ENCODE measurements at regions not wholly inside any gene's neighbourhood (a gene's known extent, or its start where the extent isn't known, plus 50 kb on each side); places are given as distances from the start of the nearest gene placed in this dataset.

DNA sequence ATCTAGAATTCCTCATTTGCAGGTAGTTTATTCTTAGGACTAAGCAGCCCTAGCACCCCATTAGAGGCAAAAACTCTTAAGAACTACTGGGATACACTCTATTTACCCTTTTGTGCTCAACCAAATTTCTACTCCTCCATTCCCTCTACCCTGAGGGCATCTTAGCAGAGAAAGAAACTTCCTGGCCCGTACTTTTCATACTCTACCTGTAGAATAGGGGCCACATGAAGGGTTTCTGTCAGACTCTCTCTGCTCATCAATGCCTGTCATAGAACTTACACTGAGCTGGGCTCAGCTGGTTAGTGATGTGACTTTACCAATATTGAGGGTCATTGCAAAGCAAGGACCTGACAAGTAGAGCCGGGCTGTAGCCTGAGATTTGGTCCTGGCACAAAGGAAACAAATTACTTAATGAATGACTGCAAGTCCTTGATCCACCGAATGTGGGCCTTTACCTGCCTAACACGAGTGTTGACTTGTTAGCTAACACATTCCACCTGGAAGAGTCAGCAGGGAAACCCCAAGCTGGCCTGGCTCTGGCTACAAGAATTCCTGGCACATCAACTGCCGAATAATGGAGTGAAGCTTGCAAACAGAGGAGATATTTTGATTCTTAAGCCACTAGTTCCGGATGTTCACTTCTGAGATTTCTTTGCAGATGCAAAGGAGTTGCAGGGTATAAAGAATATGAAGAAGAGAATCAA is 280.5 kb upstream of the JAG1 start:
- DNase-seq (ENCODE audit: low spot score): no peak

DNA sequence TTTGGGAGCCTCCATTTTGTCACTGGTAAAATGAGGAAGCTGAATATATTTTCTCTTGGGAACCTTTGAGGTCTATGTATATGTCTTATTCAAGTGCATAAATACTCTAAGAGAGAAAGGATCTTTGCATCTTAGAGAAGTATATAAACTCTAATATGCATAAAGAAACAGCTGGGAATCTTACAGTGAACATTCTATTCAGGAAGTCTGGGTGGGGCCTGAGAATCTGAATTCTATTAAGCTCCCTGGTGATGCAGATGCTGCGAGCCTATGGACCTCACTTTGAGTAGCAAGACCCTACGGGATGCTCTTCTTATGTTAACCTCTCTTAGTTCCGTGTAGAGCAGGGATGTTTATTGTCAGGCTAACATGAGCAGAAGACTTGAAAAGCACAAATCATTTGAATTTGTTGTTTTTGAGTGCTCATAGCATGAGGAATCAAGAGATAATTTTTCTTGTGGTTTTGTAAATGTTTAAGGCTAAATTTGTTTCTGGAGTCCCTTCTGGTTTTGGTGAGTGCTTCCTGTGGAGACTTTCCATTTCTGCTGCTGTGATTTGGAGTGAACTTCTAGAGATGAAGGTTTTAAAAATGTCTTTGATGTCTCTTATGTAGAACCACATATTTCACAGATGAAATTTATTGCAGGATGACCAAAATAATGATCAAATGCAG is 281.2 kb upstream of the JAG1 start:
- no peak for DNase-seq (ENCODE audit: low spot score)

DNA sequence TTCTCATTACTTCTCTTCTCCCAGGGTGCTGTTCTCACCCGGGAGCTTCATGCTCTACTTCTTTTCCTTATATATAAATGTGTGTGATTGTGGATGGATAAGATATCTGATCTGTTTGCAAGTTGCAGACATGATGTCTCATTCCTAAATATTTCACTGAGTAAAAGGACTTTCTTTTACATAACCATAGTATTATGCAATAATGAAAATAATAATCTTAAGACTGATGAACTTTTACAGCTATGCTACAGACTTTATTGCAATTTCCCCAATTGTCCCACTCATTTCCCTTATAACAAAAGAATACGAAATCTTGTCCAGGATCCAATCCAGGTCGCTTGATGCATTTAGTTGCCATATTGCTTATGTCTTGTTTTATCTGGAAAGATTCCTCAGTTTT is 284.5 kb upstream of the JAG1 start:
- DNase-seq (ENCODE audit: low spot score): no peak

DNA sequence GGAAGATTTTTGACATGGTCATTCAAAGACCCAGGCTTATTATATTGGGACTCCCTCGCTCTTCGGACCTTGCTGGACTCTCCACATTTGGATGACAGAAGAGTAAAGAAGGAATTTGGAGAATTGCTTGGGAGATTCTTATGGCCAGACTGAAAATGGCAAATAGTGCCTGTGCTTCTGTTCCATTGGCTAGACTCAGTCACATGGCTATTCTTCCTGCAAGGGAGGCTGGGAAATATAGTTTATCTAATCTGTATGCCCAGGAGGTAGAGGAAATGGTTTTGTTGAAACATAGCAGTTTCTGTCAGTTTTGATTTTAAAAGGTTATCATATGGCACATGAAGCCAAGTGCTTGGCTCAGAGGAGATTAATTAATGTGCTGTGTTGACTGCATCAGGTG is 286.6 kb upstream of the JAG1 start:
- no peak for DNase-seq (ENCODE audit: low spot score)

DNA sequence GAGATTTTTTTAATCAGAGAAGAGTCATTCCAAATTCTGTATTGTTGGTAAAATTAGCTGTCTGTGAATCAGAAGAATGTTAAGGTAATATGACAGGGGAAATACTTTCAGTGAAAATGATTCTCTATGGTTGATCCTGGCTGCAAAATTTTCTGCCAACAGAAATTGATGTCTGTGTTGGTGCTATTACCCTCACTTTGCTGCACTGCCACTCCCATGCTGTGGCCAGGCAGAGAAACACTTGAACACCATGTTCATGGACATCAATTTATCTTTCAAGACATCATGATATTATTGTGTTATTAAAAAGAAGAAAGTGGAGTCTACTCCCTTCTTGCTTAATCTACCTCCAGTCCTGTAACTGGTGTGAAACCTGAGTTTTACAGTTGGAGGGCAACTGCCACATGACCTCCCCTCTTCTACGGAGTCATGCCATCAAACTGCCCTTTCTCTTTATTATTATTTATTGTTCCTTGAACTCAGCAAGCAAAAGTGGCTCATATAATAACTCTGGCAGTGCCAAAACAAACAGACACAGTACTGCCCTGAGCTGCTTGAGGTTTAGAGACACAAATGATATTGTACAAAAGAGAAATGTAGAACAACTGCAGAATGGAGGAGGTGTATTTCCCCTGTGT is 288.0 kb upstream of the JAG1 start:
- no peak for DNase-seq (ENCODE audit: low spot score)

DNA sequence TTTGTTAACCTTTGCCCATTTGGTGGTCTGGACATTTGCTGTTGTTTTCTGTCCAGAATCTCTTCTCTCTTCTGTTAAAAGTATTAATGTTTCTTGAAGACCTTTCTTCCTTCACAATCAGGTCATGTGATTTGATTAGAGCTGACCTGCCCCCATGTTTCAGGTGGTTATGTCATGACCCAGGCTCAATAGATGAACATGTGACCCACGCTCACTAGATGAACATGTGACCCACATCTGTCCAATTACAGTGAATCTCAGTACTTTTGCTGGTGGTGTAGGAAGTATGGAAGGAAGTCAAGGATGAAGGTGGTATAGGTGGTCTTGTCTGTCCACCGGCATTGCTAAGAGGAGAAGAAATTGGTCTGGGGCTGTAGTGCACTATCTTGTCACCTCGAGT is 289.1 kb upstream of the JAG1 start:
- DNase-seq (ENCODE audit: low spot score): no peak

DNA sequence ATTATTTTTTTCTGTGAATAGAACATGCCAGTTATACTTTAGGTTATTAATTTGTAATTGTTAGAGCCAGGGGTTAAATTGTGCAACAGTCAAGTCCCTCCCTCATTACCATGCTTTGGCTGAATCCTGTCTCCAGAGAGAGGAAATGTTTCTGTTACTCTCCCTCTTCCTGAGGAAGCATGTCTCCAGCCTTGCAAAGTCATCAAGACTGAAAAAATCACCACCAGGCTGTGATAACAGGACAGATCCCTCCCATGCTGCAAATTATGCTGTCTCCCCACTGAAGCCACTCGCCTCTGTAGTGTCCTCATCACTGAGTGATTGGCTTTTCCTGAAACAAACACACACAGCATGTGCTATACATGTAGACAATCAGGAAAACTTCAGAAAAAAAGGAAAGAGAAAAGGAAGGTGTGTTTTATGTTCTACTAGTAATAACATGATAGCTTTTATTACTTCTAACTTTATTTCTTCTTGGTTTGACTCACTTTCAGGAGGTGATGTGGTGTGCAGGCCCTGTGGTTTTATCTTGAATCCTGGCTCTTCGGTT is 290.0 kb upstream of the JAG1 start:
- DNase-seq (ENCODE audit: low spot score): no peak

DNA sequence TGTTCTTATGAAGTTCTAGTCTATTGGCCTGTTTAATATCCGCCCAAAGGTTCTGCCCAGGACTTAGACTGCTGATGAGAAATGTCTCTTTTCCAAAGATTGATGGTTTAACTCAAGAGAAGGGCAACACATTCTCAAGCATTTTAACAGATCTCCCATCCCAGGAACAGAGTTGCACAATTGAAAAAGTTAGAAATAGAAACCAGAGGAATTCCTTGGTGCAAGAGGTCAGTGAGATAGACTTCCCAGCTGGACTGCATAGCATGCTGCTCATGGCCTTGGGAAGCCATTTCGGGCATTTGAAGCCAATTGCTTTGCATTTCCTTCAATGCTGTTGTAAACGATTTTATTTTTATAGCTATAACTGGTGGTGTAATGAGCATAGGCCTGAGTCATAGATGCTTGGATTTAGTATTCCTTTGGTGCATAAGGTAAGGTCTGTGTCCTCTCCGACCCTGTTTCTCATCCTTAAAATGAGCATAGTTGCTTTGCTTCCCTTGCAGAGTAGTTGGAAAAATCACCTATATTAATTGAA is 292.2 kb upstream of the JAG1 start:
- no peak for DNase-seq (ENCODE audit: low spot score)

DNA sequence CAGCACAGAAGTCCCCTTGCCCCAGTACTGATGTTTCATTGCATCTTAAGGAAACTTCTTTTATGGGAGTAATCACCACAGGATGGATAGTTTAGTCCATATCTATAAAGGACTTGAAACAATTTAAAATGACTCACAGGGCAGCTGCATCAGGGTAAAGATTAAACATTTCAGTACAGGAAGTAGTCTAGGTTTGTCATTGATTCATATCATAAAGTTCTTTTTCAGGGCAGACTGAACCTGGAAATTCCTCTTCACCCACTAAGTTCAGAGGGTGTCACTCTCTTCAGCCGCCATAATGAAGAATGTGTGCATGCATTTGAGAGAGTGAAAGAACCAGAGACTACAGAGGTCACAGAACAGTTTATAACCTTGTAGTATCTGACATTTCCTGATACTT is 296.3 kb upstream of the JAG1 start:
- no peak for DNase-seq (ENCODE audit: low spot score)

DNA sequence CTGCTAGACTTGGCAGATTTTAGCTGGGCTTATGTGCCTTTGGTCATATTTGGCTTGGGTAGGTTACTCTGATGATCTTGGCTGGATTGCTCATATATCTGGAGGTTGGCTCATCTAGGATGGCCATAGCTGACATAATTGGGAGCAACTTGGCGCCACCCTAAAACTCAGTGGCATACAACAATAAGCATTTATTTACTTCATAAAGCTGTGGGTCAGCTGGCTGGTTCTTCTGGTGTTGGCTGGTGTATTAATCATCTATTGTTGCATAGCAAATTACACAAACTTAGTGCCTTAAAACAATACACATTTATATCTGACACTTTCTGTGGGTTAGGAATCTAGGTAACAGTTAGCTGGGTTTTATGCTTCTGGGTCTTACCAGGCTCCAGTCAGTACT is 297.3 kb upstream of the JAG1 start:
- no peak for DNase-seq (ENCODE audit: low spot score)

DNA sequence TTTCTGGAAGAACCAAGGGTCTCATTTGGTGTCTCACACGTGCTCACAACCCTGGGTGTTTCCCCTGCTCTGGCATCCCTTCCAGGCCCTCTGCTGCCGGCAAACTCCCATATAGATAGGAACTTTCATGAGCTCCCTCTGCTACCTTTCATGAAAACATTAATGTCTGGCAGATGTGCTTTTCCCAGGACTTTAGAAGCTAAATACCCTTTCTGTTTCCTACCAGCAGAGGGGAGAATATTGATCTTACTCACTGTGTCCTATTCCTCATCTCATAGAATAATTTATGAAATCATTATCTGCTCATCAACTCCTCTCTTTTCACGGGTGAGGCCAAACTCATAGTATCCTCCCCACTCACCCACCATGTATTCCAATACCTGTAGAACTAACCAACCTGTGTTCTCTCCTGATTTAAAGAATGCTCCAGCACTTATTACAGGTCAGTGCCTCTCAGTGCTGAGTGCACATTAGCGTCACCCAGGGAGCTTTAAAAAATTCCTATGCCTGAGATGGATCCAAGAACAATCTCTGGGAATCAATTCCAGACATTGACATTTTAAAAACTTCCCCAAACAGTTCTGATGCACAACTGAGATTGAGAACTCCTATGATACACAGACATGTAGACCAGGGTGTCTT is 298.5 kb upstream of the JAG1 start:
- DNase-seq (ENCODE audit: low spot score): no peak

DNA sequence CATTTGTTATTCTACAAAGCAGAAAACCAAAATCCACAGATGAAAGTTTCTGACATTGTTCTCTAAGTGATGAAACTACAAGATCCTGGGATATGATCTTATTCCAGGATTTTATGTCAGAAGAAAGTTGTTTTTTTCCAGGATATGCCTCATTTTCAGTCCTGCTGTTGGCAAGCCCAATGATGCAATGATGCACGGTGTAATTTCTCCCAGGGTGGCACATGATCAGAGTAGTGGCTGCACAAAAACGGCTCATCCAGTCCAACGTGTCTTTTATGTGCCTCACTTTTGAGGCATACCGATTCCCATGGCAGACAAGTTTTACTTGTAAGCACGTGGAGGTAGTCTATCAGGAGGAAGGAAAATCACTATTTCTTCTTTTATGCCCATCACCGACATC is 302.3 kb upstream of the JAG1 start:
- DNase-seq (ENCODE audit: low spot score): no peak

DNA sequence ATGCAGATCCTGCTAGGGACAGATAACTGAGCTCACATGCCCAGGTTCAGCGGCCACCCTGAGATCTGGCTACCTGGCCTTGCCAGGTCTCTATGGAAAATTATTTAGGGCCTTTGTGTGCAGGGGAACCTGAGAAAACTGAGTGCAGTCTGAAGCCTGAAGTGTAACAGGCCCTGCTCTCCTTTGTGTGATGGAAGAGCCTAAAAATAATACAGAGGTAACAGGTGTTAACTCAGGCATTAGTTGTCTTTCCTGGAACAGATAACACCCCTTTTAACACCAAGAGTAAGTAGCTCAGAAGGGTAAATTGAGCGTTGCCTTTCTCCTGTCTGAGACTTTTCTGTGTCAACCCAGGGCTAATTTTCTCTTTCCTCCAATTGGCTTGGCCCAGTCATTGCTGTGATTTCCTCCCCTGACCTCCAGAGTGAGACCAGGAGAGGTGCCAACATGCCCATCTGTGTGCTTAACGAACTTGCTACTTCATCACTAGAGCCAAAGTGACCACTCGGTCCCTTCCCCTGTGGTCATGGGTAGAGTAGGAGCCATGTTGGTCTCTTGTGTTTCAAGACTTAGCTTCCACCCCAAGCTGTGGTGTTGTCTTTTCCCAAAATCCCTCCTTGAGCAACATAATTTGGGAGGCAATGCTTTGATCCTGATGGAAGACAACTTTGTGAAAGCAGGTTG is 304.4 kb upstream of the JAG1 start:
- DNase-seq (ENCODE audit: low spot score): no peak

DNA sequence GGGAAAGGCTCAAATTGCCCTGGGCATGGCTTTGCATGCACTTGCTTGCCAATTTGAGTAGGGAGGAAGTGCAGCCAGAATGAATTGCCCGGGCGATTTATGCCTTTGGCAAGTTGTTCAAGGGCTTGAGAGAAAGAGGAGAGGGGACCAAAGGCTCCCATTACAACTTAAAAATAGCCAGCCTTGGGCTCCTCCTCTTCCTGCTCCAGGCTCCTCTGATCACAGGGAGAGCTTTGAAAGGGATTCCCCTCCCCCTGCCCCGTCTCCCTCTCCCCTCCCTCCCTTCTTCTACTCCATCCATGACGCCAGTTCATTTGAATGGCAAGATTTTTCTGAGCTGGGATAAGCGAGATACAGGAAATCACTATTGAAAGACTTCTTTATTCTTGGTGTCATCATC is 304.9 kb upstream of the JAG1 start:
- peak; percentile 89 for DNase-seq (ENCODE audit: low spot score)

DNA sequence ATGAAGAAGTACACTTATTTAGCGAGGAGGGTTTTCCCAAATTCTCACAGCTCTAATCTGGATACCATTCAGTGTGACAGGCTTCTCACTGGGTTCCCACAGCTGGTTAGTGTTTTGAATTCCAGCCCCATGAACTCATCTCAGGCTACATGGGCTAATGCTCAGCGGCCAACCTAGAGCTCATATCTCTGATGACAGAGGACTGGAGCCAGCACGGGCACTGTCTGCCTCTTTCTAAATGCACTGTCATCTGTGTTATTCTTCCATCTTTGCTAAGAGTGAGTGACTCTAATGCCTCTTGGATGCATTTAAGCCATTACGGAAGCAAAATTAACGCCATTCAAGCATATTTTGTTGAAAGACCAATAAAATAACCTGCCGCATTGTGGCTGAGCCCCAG is 308.9 kb upstream of the JAG1 start:
- DNase-seq (ENCODE audit: low spot score): no peak

DNA sequence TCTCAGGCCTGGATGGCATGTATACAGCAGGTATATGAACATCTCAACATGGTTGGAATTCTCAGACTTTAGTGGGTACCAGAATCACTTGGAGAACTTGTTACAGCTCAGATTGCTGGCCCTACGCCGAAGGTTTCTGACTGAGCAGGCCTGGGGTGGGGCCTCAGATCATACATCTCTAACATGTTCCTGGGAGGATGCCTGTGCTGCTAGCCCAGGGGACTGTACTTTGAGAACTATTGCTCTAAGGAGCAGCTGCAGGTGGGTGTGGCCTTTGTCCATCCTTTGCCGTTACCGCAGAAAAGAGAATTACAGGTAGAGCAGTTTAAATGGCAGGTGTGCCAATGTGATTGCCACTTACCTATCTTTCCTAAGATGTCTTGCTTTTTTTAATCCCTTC is 310.5 kb upstream of the JAG1 start:
- no peak for DNase-seq (ENCODE audit: low spot score)

DNA sequence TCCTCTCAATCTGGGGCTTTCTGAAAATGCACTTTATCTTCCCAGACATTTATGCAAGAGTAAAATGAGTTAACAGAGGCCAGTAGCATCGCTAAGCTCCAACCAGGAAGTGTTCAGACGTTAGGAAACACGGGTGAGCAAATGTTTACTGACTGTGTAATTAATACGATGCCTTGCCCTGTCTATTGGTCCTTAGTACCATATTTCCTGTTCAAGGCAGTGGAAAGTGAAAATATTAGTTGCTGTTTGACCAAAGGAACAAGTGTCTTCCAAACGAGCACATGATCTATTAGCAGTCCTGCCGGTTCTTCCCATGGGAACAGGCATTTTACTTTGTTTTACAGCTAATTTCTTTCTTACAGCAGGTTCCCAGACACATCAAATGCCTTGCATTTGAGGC is 311.1 kb upstream of the JAG1 start:
- peak; percentile 28 for DNase-seq (ENCODE audit: low spot score)

DNA sequence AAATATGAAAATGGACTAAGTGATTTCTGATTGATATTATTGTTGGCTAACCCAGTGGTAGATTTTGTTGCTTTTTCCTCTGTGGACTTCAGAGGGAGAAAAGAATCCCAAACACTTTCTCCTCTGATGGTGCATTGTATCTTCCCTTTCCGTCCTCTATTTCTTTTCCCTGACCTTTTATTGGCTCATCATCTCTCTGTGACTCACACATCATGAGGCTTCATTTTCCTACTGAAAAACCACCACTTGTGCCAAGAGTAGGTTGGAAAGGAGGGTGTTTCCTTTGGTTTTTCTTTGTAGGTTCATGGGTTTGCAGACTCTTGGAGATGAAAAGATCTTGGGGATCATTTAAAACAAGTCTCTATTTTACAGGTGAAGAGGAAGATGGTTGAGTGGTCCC is 311.7 kb upstream of the JAG1 start:
- peak; percentile 92 for DNase-seq (ENCODE audit: low spot score)

DNA sequence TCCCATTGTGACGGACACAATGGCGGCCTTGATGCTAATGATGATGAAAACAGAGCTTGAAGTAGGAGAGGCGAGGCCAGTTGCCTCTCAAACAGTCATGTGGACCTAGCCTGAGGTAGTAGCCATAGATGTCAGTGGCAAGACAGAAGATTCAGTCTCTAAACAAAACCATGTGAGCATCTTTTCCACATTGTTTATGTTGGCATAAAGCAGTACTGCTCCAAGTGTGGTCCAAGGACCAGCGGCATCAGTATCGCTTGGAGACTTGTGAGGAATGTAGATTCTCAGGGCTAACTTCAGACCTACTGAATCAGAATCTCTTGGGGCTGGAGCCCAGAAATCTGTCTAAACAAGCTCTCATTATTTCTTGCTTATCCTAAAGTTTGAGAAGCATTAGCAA is 312.8 kb upstream of the JAG1 start:
- no peak for DNase-seq (ENCODE audit: low spot score)

DNA sequence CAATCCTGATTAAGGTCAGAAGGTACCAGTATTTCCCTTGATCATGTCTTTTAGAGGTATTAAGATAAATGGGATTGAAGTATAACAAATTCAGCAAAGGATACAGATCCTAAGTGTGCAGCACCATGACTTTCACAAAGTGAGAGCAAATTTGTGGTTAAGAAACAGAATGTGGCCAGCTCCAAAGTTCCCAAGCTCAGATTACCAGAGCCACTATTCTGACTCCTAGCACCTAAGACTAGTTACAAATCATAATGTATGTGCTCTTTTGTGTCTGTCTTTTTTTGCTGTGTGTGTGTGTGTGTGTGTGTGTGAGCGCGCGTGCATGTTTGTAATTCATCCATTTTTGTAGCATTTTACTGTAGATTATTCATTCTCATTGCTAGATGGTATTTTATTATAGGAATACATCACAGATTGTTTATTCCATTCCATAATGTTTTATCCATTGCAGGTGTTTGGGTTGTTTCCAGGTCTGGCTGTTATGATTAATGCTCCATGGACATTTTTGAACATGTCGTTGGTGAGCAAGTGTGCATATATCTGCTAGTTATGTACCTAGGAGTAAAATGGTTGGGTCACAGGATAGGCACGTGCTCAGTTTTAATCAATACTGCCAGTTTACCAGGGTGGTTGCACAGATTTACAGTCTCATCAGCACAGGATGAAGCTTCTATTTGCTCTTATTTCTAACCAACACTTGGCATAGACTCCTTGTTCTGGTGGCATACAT is 314.0 kb upstream of the JAG1 start:
- DNase-seq (ENCODE audit: low spot score): no peak

DNA sequence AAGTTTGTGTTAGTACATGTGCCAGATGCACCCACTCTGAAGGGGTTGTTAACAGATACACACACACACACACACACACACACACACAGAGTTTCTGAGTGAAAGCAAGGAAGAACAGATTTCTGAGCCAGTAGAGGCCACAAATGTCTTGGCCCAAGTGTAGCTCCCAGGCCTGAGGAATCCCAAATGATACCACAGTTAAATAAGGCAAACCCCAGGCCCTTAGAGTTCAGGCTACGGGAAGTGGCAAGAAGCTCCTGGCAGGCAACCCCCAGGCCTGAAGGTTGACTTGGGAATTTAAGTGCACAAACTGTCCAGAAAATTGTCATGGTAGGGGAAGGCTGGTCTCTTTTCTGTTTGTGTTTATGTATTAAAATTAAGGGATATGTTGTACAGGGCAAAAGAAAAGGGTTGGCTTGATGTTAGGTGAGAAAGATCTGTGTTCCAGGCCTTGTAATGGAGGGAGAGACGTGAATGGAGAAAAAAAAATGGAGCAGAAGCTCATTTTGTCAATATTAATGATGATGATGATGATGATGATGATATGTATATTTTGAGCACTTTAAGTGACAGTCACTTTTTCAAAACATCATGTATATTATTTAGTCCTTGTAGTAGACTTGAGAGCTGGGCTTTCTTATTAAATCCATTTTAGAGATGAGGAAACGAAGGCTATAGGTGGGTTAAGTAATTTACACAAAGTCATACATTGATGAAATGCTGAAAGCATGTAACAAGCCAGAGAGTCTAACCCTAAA is 317.0 kb upstream of the JAG1 start:
- no peak for DNase-seq (ENCODE audit: low spot score)

Measured in COLO829 (cell line).